NCI-H524 treated with DMSO at 0.1 percent for 48 hours (cell line): ENCODE measurements at regions not wholly inside any gene's neighbourhood (a gene's known extent, or its start where the extent isn't known, plus 50 kb on each side); places are given as distances from the start of the nearest gene placed in this dataset.

Experiments used
- DNase-seq: peaks from one replicate; lab custom pipeline; 2025; lab: John Stamatoyannopoulos, UW

DNA sequence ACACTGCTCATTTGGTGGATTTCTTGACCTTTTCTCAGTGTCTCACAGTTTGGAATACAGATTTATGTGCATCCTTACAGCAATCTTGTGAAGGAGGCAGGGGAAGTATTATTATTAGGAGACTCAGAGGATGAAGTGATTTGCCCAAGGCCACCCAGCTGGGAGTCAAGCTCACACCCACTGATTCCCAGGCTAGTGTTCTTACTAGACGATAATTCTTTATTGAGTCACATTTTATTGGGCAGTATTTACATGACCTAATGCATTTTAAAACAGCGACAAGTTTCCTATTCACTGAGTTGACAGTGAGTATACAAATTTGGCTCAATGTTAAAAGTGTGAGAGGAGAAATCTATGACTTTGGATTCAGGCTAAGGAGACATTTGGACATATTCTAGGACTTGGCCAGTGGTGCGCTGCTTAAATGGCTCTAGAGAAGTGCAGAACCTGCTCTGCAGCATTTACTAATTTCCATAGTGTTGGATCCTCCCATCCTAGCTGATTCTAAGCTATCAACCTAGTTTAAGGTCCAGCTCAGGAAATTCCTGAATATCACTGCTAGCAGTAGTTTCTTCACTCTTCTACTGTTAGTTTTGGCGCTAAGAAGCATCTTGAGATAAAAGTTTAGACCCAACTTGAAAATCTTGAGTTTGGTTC, 199.3 kb downstream of the MTX2 start:
- no peak for DNase-seq

DNA sequence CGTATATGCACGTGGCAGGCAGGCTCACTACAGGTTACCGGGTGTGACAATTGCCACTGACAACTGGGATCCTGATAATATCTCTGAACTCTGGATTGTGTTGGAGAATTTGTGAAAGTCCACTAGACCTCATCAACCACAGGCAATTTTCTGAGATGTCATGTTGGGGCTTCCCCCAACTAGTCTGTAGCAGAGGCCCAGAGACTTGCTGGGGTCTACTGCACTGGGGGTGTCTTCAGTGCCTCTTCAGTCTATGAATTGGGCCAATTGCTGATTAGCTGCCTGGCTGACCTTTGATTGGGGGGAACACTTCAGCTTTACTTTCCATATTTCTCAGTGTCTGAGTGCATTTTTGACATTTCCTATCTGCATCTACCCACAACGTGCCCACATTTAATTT, 201.5 kb downstream of the MTX2 start:
- no peak for DNase-seq

DNA sequence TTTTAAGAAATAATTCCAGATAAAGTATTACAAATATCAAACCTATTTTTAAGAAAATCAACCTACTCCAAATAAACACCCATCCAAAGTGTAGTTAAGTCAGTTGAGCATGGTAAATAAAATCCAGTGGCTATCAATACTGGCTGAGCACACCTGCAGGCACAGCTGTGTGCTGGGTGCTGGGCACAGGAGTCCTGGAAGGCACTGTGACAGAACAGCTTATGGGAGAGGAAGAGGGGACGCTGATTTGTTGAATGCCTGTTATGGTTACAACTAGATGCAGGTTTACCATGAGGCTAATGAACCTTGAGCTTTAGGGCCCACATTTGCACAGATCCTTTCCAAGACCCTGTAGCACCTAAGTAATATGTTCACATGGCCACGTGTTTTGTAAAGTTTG, 202.7 kb downstream of the MTX2 start:
- DNase-seq = no peak

DNA sequence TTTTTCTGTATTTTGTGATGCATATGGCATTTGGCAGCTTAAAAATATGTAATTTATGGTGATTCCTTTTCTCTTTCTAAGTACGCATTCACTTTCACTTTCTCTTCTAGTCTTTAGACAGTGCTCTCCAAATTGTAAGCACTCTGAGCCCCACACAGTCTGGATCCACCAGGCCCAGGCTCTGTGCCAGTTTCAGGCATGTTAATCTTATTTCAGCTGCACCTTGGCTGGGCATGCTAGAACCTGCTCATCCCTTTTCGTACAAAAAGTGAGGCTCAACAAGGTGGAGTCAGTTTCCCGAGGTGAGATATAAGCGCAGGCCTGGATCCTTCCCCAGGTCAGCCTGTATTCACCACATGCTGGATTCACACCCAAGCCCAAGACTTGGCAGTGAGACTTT, 203.9 kb downstream of the MTX2 start:
- DNase-seq = no peak

DNA sequence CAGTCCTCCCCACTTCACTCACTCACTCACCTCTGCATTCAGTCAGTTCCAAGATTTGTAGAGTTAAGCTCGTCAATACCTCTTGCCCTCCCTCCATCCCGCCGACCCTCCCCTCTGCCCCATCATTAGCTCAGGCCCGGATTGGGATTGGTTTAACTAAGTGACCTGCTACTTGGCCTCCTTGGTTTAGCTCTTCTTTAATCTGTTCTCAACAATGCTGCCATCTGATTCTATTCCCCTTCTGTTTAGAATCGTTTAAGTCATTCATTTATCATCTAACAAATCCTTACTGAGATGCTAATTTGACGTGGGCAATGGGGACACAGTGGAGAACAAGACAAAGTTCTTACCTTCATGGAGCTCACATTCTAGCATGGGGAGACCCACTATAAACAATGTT, 204.6 kb downstream of the MTX2 start:
- DNase-seq = no peak

DNA sequence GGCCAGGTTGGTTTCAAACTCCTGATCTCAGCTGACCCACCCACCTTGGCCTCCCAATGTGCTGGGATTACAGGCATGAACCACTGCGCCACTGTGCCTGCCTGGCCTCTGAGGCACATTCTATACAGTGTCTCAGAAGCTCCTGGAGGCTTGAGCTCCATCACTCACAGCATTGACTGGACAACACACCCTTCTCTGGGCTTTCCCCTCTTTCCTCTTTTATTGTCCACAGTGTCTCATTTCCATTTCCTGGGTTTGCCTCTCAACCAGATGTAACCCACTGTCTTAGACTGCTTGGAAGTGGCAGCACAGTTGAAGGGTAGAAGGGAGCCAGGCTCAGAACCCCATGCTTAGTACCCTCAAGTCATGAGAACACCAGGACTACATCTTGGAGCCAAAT, 208.1 kb downstream of the MTX2 start:
- no peak for DNase-seq

DNA sequence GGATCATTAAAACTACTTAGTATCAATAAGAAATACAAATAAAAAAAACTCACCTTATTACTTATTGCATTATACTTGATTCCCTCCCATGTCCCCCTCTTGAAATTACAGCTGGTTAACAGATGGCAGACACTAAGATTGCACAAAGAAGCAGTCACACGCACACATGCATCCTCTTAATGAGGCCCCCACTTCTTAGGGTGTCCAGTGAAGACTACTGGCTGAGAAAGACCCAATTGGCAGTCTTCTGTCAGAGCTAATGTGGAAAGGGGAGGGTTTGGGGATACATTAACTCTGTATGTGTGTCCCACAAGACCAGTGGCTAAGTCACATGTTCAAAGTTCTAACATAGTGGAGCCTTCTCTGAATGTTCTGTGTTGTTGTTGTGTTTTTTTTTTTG, 210.7 kb downstream of the MTX2 start:
- DNase-seq = peak; percentile 93

DNA sequence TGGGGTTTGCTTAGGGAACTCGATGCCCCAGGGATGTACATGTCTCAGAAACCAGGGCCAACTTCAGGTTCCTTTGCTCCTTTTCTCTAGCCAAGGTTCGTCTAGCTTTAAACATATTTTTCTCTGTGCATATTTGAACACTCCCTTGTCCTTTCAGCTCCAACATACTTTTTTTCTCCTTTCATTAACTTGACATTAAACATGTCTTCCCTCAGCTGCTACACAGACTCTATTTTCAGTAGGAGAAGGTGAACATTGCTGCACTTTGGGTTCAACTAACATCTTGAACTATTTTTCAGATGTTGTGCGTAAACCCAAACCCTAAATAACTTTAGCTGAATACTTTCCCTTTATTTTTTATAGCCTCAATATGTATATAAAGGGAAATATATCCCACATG, 212.9 kb downstream of the MTX2 start:
- DNase-seq = no peak

DNA sequence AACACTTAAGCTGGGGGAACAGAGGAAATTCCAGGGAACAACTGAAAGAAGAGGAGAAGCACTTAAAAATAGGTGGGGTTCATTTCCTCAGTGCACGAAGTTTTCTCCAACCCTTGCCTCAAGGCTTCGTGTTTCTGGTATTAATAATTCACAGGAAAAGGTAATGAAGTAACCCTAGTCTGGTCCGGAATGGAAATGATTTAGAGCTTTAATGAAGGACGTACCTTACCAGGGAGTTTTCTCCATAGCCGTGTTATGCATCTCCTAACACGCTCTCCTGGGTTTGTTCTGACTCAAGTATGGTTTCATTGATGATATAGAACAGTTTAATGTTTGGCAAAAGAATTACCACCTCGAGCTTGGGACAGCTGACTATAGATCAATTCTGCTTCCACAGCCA, 214.2 kb downstream of the MTX2 start:
- DNase-seq = no peak

DNA sequence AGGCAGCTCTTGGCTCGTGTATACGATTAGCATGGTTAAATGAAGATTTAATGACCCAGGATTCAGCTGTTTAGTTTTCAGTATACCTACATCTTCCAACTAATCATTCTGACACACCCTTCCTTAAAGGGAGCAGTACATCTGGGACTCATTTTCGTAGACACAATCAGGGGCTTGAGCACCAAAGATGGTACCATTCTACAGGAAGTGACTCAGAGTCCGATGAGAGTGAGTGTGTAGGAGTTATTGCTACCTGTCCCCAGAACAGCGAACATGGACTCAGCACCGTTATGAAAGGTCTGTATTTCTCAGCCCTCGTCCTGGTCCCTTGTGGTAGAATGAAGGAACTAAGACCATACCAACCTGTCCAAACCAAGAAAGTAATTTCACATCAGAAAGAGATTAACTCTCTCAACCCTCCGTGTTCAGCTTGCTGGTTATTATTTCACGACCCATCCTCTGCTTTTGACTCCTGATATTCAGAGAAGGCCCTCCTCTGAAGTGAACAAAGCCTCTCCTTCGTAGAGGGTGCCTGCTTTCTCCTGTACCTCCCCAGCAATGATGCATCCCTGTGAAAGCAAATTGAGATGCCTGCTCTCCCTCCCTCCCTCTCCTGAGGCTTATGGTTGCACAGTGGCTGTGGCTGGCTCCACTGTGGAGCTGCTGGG, 214.8 kb downstream of the MTX2 start:
- DNase-seq = no peak

DNA sequence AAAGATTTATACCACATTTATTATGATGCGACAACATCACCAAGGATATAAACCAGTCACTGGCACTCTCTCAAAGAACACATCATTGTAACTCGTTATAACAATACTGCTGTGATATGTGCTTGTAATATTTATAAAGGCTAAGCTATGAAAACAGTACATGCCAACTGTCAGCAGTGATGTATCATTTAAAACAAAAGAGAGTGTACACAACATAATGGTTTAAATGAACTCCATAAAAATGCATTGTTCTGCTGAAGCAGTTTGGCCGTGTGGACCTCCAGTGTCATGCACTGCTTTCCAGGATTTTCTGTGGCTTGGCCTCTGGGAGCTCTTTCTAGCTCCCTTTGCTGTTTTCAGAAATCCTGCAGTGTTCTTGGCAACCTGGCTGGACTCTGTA, 215.6 kb downstream of the MTX2 start:
- no peak for DNase-seq

DNA sequence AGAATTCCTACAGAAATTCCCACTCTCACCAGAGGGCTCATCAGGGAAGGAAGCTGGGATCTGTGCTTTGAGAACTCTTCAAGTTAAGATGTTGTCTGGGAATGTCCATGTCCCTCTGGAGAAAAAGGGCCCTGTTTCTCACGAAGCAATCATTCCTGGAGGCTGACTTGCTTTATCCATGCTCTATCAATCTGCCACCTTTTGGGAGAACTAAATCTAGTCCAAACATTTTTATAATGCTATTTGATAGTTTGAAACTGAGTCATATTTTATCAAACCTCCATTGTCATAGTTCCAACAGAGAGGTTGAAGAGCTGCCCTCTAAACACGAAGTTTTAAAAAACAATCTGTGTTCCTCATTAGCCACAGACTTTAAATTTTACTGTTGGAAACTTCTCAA, 219.2 kb downstream of the MTX2 start:
- no peak for DNase-seq

DNA sequence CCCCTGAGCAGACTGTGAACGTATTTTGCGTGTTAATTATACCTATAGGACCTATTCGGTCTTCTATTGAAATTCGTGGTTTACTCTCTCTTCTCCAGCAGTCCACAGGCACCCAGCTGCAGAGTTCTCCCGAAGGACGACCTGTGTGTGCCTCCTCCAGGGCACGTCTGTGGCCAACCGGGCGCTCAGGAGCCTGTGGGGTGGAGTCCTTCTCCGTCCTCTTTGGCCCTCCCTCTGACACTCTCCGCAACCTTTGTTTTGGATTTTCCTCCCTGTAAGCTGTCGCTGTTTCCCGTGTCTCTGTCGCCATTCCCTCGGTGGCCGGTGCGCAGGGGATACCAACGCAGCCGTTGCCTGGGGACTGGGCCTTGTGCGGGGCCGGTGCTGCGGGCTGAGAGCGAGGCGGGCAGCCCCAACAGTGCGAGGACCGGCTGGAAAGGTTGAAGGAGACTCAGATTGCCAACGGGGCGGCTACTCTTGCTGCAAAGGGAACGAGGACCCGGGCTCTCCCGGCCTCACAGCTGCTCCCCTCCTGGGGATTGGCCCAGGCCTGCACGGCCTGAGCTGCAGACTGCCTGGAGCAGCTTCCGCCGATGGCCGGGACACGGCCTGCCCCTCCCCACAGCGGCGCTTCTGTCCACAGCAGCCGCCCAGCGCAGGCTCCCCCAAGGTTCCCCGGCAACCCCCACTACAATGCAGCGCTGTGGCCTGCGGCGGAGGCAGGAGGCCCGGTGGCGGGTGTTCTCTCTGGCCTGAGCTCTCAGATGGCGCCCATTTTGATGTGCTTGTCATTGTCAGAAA, 221.0 kb downstream of the MTX2 start:
- no peak for DNase-seq

DNA sequence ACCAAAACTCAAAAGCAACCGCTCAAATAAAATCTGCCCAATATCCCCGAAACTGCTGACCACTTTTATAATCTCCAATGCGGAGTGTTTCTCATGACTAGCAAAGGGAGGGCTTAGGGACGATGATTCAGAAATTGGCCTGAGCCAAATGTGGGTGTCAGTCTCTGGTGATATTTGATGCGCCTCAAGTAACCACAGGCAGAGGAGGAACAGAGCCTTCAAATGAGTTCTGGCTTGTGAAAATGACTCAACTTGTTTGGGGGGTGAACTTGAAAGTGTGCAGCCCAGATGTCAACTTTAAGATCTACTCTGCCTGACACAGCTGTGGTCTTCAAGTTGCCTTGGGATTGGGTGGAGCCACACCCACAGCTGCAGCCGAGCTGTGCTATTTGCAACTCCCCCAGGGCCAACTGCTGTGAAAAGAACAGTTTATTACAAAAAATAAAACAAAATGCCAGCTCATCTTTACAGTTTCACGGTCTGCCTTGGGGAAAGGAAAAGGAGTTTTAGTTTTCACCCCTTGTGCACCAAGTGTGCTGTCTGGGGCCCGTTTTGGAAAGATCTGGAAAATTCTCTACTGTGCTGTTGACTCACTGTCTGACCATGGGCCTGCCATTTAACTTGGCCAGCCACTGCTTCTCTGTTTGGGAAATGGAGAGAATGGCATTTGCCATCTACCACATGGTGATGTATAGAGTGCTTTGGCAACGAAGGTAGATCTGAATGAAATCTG, 222.1 kb downstream of the MTX2 start:
- no peak for DNase-seq

DNA sequence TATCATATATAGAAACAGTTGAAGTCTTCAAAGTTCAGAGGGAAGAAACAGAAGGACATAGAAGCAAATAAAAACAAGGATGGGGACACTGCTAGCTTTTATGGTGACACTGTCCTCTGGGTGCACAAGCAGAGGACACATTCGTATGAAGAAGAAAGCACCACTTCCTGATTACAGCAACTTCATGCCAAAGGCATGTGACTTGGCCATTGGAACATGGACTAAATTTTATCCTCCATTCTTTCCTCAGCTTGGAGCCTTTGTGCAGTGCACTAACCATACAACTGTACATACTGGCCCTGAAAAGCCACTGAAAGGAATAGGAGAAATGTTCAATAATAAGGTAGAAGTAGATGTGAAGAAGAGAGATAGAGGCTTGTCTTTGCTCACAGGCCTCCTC, 223.3 kb downstream of the MTX2 start:
- DNase-seq = no peak

DNA sequence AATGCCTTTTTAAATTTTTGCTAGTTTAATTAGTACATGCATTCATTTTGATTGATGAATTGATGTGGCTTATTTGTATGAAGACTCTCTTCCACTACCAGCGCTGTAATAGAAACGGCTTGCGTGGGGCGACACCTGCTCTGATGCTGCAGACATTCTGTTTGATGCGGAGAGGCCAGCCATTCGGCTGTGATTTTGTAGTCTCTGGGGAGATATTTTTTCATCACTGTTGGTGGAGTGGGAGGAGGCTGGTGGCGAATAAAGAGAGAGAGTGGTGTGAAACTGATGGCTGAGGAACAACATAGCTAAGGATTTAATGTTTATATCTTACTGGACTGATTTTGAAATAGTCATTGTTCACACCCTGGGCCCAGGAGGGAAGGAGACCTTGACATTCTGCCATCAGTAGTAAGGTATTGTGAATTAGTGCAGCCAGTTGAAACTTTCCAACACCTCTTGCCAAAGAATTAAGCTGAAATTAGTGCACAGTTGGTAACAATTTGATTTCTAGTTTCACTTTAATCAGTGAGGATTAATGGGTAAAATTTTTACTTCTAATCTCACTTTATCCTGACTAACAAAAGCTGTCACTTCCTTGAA, 224.1 kb downstream of the MTX2 start:
- DNase-seq = peak; percentile 34

DNA sequence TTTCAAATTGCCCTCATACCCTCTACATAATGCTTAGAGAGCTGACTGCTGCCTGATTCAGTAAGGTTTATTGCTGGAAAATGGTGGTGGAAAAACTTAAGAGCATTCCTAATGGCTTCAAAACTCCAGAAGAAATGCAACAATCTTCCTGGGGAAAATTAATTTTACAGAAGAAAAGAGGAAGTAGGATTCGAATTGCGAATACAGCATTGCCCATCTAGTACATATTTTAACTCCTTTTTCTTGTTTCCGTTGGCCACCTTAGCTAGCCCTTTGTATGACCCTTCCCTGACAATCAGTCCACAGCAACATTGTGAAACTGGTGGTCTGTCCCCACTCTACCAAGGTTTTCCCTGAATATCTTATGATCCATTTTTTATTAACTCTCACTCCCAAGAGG, 224.7 kb downstream of the MTX2 start:
- DNase-seq = no peak

DNA sequence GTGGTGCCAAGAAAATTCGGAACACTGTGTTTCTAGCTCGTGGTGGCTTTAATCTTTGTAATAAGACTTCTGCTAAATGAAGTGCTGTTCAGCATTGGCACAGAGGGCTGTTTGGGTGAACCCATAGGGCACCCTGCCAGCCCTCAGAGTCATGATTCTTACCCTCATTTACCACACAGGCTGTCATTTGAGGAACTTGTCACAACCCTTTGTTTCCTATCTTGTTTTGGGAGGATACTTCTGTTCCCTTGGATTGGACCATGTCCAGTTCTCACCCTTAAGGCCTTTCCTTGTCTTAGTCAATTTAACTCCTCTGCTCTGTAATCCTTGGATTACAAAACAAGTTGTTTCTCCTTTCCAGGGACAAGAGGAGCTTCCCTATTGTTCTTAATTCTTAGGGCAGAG, 225.7 kb downstream of the MTX2 start:
- no peak for DNase-seq

DNA sequence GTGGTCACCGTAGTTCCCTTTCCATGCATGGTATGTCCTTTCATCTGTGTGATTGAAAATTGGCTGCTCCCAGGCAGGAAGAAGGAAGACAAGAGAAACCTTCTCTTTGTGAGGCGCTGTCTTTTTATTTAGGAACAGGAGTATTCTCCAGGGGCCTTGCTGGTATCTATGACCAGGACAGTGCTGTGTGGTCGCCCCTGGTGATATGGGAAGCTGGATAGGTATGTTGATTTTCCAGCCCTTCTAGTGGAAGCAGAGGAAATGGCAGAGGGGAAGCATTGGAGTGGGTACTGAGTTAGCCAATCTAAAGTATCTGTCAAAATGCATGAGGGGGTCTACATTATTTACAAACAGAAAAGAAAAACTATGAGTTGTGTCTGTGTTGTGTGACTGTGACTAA, 226.6 kb downstream of the MTX2 start:
- DNase-seq = no peak

DNA sequence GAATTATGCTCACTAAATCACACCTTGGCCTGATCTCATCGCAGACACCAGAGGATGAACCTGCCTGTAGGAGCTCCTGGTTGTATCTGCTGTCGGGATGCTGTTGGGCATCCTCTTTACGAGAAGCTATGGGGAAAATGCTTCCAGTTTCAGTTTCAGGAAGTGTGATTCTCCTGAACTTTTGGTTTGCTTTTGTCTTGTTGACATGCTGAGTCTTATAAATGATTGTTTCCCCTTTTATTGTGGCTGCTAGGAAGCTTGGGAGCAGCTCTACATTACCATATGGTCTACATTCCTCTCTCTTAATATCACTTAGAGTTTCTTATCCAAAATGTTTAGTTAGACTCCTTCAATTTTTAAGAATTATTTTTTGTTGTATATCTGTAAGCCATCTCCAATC, 227.5 kb downstream of the MTX2 start:
- no peak for DNase-seq

DNA sequence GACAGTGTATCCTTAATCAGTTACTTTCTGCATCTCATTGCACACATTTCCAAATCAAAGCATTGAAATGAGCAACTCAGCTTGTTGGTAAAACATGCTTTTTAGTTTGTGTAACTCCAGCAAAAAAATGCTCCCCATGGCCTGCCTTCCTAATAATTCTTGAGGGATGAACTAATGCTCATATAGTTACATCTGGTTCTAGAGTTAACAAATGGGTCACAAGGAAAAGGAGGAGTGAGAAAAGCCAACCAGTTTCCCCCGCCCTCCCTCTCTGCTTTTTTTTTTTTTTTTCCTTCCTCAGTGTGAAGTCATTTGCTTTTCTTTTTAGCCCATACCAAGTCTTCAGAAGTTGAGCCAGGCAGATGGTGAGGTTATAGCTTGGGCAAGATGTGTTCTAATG, 231.7 kb downstream of the MTX2 start:
- DNase-seq = no peak

DNA sequence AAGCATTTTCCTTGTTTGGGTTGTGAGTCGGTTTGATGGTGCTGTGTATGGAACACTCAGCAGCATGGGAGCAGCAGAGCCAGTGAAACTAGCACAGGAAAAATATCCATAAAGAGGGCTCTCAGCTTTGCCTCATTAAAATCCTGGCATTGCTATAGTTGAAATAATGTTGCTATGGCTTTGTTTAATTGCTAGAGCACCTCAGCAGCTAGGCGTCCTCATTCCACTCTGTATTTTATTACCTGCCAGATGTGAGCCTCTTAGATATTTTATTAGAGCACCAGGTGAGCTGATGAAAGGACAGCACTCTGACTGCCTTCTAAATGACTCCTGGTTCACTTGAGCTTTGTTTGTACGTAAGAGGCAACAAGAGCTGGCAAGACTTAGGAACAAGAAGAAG, 232.4 kb downstream of the MTX2 start:
- no peak for DNase-seq
